ENCODE measurements at regions not wholly inside any gene's neighbourhood (a gene's known extent, or its start where the extent isn't known, plus 50 kb on each side); places are given as distances from the start of the nearest gene placed in this dataset.
A peak's percentile ranks its signal among the peaks of the same experiment; 100 is the strongest.

DNA sequence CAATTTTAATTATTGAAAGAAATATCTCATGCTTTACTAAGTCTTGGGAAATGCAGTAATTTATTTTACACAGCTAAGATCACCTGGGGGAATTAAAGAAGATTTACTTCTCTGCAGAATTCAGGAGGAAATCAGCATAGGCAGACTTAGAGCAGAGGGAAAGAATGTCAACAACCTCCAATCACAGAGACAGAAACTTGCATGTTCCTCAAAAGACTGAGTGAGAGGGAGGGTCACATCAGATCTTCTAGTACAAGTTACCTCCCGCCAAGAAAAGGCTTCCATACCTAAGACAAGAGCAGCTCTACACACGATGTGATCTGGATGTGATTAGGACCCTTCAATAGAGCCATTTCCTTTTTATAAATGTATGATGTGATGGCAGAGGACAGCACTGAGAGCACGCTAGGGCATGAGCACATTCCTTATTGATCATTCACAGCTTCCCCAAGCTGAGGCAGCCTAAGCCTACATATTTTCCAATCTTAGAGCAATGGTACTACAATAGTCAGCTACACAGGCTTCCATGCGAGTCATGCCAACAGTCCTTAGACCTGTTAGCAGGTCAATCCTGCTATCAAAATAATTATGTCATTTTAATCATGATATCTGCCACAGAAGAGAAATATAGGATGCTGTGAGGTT lies 403.3 kb downstream of the ETNK1 start:
- ATAC-seq (no peak), DNase-seq (no peak)
- intact Hi-C loops (cut with DNase I) = no loop called here

DNA sequence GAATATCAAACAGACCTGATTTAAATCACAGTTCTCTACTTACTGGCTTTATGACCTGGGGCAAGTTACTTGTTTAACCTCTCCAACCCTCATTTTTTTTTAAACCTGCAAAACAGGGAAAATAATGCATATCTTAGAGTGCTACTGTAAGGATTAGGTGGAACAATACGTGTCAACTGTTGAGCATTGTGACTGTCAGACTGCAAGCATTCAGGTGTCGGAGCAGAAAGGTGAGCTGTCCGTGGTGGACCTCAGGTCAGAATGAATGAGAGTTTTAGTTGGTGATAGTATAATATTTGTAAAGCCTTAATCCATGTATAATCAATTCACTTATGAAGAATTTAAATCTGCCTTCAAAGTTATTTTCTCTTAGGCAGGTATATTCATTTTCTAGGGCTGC lies 404.2 kb downstream of the ETNK1 start:
- intact Hi-C loops (cut with DNase I) = no loop called here
- ATAC-seq = no peak
- no peak for DNase-seq

DNA sequence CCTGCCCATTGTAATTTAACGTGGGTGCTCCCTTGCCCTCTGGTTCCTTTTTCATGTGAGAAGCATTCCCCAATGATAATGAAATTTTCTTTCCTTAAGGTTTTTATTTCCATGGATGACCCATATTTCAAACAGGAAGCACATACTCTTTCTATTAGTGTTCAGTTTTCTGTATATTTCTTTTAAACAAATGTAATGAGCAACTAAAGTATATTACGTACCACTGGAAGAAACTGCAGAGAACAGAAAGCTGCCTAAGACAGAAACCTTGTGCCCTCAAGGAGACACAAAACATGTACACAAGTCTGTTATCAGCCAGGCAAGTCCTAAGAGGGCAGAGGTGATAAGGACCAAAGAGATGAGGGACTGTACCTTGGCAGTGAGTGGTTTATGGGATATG lies 414.9 kb downstream of the ETNK1 start:
- intact Hi-C loops (cut with DNase I) = no loop called here
- no peak for ATAC-seq
- DNase-seq = no peak

DNA sequence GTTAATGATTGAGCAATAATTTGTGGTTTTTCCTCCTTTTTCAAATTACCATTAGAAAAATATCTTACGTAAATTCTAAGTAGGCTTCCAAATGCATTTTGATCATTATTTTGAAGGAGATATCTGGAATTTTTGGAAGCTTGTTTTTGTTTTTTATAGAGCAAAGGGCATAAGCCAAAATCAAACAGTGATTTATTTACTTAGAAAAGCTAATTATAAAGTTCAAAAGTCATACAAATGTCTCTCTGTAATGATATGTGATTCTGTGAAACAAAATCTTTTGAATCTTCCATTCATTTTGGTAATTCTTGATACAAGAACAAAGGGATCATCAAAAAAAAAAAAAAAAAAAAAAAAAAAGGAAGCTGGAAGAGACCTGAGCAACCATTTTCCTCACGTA lies 416.8 kb downstream of the ETNK1 start:
- no peak for ATAC-seq
- no peak for DNase-seq
- intact Hi-C loops (cut with DNase I) = no loop called here

DNA sequence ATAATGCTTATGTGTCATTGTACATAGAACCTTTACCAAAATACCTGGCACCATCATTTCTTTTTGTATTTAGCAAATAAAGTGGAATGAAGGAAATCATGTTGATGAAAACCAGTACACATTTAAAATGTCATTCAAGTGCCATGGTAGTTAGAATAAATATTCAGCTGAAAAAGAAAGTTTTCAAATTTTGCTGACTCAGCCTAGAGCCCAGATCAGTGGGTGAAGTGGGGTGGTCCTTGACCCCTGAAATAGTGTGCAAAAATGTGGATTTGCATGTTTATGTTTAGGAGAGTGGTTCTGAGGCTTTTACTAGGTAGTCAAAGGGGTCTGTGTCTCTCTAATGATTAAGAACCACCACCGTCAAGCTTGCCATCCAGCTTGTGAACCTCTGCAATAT lies 418.7 kb downstream of the ETNK1 start:
- ATAC-seq = no peak
- DNase-seq = no peak
- intact Hi-C loops (cut with DNase I) = no loop called here

DNA sequence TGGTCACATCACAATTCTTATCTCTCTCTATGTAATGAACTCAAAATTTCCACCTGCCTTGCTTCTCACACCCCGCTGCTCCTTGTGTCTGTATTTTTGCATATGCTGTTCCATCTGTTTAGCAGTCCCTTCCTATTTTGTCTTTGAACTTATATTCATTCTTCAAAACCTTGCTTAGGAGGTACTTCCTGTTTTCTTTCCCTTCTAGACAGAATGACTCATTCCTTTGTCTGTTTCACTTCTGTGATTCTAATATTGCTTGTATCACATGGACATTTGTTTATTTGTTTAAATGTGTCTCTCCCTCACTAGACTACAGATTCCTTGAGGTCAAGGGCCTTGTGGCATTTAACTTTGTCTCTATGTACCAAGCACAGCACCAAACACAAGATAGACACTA lies 424.2 kb downstream of the ETNK1 start:
- ATAC-seq (no peak), DNase-seq (no peak)
- intact Hi-C loops (cut with DNase I) = no loop called here

DNA sequence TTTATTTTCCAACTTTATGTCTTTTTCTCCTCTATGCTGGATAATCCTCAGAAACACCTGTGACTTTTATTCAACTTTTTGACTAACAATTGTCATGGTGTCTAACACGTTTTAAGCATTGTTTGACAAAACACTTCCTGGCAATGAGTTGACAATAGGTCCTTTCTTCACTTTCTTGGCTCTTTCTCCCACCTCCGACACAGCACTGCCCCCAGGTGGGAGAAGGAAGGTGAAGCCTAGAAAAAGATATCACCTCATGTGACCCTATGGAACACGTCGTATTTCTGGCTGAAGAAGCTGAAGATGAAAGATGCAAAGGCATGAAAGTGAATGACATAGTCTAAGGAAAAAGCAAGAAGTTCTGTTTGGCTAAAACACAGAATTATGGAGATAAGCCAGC lies 430.0 kb downstream of the ETNK1 start:
- no peak for ATAC-seq
- intact Hi-C loops (cut with DNase I) = loop anchor here in 1 of 2 donors (10.0 kb wide), 1 partner anchor 200 kb away; no protein-coding TSS in a partner anchor
- no peak for DNase-seq

DNA sequence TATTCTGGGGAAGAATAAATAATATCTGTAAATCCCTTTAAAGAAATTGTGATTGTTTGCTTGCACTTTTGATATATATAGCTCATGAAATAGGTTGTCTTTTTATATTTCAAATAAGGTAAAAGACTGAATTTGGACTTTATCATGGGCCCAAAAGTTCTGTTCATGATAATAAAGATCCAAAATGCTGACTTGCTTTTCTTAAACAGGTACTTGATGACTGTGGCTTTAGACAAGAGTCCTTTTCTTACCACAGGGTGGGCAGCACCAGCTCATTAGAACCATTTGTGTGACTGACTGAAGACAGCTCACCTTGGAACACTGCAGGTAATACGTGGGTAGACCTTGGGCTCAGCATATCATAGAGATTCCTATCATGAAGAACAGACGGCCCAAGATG lies 432.6 kb downstream of the ETNK1 start:
- intact Hi-C loops (cut with DNase I) = loop anchor here in 1 of 2 donors (10.0 kb wide), 1 partner anchor 203 kb away; no protein-coding TSS in a partner anchor
- ATAC-seq (no peak), DNase-seq (no peak)

DNA sequence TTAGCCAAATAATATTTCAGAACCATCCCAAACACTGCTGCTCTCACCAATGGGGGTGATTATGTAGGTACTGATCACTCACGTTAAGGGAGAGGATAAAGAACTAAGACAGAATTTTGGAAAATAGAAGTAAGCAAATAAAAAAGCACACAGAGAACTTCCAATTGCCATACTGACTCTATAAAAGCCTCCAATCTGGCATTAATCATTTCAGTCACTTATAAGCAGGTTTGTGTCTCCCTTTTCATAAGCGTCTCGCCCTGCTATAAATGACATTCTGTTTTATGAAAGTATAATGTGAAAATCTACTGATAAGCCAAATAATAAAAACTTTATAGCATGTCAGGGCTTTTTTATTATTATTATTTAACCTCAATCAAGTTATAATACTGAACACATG lies 435.2 kb downstream of the ETNK1 start:
- DNase-seq = no peak
- intact Hi-C loops (cut with DNase I) = no loop called here
- ATAC-seq = no peak

DNA sequence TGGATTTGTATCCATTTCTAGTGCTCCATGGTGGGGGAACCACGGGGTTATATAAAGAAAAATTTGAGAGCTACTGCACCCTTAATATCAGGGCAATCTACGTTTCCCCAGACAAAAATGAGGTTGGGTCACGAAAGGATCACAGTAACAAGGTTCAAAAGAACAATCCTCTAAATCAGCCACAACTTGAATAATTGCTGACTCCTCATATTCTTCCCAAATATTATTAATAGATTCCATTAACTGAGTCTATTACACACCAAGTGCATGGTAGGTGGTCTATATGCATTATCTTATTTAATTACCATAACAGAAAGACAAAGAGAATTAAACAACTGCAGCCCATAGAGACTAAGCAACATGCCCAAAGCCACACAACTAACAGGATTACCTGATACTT lies 438.2 kb downstream of the ETNK1 start:
- ATAC-seq (no peak), DNase-seq (no peak)
- intact Hi-C loops (cut with DNase I) = no loop called here

DNA sequence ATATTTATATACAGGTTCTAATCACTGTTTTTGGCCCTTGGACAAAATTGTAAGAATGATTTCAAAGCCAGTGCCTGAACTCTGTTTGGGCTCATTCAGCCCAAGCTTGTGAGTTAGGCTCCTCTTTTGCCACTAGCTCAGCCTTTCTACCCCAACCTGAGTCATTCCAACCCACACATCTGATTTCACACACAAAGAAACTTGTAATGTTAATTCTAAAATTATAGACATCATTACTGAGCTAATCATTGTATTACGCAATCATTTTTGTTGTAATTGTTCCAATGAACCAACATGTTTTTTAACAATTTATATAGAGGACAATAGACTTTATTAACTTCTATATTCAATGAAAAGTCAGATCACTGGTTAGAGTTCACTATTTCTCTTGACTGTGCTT lies 441.1 kb downstream of the ETNK1 start:
- ATAC-seq (no peak), DNase-seq (no peak)
- intact Hi-C loops (cut with DNase I) = no loop called here

DNA sequence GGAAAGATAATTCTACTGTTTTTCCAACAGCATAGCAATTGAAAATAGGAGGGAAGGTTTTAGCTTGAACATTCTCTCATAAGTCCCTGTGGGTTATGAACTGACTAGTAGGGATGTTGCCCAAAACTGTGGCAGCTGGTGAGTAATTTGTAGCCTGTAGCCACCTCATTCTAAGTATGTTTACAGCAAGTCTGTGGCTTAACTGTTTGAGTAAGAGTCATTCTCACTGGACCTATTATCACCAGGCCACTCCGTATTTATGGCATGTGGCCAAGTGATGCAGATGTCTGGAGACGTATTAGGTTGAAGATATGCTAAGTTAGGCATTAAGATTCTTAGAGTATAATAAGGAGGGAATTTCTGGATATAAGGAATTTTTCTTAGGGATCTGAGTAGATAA lies 458.3 kb downstream of the ETNK1 start:
- DNase-seq (no peak), ATAC-seq (peak in 1 of 2 donors; percentile 70)
- intact Hi-C loops (cut with DNase I) = no loop called here

DNA sequence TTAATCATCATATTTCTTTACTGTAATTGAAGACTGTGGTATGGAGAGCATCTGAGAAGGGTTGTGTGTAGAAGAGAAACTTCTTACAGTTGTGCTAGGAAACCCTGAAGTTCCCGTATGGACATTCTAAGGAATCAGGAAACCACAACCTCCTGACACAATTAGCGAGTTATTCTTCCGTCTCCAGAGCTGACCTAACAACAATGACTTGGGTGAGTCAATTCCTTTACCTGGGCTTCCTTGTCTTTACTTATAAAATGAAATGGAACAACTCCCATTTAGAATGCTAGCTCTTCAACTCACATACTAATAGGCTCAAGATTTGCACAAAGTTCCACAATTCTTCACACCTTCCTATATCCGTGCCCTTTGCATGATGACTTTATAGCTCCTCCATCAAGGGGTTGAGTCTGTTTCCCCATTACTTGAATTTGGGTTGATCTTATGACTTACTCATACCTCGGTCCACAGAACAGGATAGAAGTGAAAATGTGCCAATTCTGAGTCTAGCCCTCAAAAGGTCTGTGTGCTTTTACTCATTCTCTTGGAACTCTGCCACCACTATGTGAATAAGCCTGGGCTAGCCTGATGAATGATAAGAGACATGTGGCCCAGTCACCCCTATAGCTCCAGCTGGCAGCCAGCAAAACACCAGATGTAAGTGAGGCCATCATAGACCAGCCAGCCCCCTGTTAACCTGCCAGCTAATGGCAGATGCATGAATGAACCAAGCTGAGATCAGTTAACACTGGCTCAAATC lies 459.4 kb downstream of the ETNK1 start:
- ATAC-seq (peak in 1 of 2 donors; percentile 77), DNase-seq (no peak)
- intact Hi-C loops (cut with DNase I) = no loop called here

DNA sequence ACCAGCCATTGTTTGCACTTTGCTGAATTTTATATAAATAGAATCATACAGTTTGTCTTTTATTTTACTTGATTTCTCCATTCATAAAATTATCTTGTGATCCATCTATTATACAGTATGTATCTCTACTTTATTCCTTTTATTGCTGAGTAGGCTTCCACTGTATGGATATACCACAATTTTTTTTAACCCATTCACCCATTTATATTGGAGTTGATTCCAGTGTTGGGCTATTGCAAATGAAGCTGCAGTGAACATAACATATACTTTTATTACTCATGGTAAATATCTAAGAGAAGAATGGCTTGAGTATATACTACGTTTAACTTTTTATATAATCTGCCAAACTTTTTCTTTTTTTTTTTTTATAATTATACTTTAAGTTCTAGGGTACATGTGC lies 463.6 kb downstream of the ETNK1 start:
- DNase-seq (no peak), ATAC-seq (no peak)
- intact Hi-C loops (cut with DNase I) = no loop called here

DNA sequence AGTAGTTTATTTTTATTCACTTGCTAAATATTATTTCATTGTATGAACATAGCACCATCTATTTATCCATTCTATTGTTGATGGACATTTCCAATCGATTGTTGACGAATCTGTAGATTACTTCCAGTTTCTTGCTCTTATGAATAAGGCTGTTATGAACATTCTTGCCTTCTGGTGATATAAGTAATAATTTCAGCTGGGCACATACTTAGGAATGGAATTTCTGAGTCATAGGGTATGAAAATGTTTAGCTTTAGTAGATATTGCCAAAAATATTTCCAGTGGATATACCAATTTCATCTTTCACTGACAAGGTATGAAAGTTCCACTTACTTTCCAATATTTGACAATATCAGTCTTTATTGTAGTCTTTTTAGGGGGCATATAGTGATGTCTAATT lies 468.5 kb downstream of the ETNK1 start:
- DNase-seq = no peak
- intact Hi-C loops (cut with DNase I) = no loop called here
- no peak for ATAC-seq

DNA sequence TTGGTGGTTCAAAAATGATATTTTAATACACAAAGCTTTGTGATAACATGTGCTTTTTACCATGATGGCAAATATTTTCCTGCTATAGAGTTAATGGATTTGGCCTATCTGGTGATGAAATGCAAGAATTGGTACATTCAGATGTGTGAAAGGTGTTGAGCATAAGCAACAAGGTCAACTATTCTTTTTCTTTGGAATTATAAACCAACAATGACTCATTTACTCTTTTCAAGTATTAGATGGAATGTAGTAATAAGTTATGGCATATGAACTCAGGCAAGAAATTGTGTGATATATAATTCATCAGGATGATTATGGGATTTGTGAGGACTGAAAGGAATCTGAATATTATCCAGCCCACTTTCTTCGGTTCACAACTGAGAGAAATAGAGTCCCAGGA lies 471.4 kb downstream of the ETNK1 start:
- ATAC-seq = no peak
- no peak for DNase-seq
- intact Hi-C loops (cut with DNase I) = no loop called here

DNA sequence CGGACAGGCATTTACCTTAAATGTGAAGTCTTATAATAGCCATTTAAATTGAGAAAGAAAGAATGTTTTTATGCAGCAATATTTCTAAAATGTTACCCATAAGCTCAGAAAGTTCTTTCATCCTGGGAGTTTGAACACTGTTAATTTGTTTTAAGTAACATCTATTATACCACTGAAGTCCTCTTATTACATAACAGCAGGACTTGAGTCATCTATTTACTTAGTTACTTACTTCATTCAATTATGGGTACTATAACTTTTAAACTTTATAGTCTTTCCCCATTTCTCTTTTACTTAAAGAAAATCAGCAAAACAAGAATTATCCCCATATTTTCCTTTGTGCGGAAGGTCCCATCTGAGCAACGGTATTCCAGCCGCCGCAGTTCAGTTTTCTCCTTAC lies 473.1 kb downstream of the ETNK1 start:
- ATAC-seq = no peak
- no peak for DNase-seq
- intact Hi-C loops (cut with DNase I) = no loop called here

DNA sequence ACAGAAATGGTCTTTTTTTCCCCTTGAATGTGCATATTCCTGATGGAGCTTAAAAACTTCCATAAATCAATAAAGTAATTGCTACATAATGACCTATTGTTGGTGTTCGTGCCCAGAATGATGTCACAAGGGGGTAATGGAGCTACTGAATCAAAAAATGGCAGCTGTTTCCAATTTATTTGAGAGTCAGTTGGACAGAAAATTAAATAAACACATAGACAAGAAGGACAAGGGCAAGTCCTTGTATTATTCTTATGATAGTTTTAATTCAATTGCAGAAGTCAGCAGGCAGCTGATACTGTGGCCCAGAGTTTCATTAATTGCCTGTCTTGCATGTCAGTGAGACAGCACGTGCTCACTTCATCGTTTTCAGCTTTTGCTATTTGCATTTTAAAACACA lies 473.5 kb downstream of the ETNK1 start:
- intact Hi-C loops (cut with DNase I) = no loop called here
- ATAC-seq (no peak), DNase-seq (no peak)

DNA sequence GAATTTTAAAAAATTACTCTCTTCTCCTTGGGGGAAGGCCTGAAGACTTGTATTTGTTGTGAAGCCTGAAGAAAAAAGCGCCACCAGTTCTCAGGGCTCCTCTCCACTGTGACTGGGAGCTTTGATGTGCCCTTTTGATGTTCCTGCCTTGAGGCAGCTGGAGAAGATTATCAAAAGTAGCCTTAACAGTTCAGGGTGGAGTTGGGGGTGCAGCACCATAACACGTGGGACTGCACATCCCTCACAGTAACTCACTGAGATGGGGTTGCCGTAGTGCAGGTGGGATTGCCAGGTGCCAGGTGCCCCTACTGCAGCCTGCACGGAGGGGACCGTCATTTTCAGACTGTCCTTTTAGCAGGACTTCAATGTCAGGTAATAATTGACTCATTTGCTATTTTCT lies 474.1 kb downstream of the ETNK1 start:
- intact Hi-C loops (cut with DNase I) = no loop called here
- no peak for DNase-seq
- no peak for ATAC-seq

DNA sequence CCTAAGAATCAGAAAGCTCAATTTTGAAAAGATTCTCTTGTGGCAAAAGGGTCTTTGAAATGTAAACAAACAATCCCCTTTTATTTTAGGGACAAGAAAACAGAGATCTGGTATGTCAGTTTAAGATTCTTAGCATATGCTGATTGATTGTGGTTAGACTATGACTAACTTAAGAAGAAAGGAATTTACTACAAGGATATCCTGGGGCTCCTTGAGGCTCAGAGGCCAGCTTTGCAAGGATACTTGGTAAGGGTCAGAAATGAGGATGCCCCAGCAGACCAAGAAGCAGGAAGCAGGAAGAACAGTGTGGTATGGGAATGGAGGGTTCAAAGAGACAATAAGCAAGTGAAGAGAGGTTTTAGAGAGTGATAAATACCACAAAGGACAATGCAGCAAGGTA lies 474.6 kb downstream of the ETNK1 start:
- intact Hi-C loops (cut with DNase I) = no loop called here
- DNase-seq (no peak), ATAC-seq (no peak)

DNA sequence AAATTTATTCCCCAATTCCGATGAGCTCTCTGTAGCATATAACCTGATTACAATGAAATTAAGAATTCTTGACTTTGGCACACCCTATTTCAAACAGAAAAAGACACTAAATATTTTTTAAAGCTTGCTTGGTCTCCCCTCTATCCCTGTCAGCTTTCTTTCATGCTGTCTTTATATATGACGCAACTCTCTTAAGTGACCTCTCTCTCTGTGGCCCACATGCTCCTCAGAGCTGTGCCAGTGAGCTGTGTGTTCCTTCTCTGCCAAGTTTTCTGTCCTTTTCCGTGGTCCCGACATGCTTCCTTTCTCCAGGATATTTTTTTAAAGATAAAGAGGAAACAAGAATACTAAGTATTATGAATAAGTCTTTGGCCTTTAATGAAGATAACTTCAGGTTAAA lies 484.0 kb downstream of the ETNK1 start:
- DNase-seq (no peak), ATAC-seq (no peak)
- intact Hi-C loops (cut with DNase I) = no loop called here

All from left cardiac atrium (tissue), 4 donors.